Hepatocyte (in vitro differentiated cells): ENCODE measurements at regions not wholly inside any gene's neighbourhood (a gene's known extent, or its start where the extent isn't known, plus 50 kb on each side); places are given as distances from the start of the nearest gene placed in this dataset.

Experiments
- EZH2 ChIP-seq: fragments of 200-600 bp; sonication (generic); IDR thresholded peaks from 2 replicates; pipeline ENCODE4 v1.6.1; 2016; ENCODE audit warnings: antibody characterized with exemption, mild to moderate bottlenecking, borderline replicate concordance
- TF ChIP-seq, protein P1 (sequence below): fragments of 200-600 bp; sonication (generic); IDR thresholded peaks from 2 replicates; pipeline ENCODE4 v1.5.1; 2016; ENCODE audit warnings: antibody characterized with exemption, mild to moderate bottlenecking; ENCODE audit not compliant: poor library complexity

DNA sequence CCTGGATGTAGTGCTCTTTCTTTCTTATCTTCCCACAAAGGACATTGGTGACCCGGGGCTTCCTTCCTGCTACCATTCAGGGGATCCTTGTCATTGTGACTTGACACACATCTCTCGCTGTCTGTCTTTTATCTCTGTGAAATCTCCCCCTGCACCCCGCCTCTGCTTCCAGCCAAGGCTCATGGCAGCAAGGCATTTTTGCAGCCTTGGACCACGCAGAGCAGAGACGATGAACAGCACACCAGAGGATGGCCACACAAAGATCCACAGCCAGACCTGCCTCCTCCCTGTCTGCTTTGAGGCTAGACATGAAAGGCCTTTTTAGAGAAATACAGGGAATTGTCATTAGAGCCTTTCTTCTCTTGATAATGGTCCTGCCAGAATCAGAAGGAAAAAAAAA lies 549.1 kb downstream of the CDK5RAP2 start:
- TF ChIP-seq, protein P1, sequence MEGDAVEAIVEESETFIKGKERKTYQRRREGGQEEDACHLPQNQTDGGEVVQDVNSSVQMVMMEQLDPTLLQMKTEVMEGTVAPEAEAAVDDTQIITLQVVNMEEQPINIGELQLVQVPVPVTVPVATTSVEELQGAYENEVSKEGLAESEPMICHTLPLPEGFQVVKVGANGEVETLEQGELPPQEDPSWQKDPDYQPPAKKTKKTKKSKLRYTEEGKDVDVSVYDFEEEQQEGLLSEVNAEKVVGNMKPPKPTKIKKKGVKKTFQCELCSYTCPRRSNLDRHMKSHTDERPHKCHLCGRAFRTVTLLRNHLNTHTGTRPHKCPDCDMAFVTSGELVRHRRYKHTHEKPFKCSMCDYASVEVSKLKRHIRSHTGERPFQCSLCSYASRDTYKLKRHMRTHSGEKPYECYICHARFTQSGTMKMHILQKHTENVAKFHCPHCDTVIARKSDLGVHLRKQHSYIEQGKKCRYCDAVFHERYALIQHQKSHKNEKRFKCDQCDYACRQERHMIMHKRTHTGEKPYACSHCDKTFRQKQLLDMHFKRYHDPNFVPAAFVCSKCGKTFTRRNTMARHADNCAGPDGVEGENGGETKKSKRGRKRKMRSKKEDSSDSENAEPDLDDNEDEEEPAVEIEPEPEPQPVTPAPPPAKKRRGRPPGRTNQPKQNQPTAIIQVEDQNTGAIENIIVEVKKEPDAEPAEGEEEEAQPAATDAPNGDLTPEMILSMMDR: no peak
- TF ChIP-seq EZH2: no peak
